NCI-H1092 treated with DMSO at 0.1 percent for 48 hours (cell line): ENCODE measurements at regions not wholly inside any gene's neighbourhood (a gene's known extent, or its start where the extent isn't known, plus 50 kb on each side); places are given as distances from the start of the nearest gene placed in this dataset.
A peak's percentile ranks its signal among the peaks of the same experiment; 100 is the strongest.
"Not testable (repeated sequence)": the region's sequence is repeated elsewhere in the genome, so short reads cannot be mapped to it uniquely, and the experiment has no call there.

ENCODE experiments used
- DNase-seq: peaks from one replicate; lab custom pipeline; 2025; lab: John Stamatoyannopoulos, UW

DNA sequence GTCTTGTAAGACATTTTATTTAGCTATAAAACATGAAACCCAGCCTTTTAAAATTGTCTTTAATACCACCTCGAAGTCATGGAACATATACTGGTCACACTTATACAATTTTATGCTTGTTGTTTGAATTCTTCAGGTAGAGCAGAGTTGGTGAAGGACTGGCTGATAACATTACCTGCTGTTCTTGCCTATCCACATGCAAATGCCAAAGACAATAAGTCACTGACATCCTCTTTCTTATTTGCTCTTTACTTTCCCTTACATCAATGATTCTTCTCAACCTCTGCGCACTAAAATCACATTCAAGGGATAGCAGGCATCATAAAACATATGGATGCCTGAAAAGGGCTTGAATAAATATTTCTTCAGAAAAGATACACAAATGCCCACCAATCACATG, 392.5 kb upstream of the ATP11B start:
- DNase-seq: no peak

DNA sequence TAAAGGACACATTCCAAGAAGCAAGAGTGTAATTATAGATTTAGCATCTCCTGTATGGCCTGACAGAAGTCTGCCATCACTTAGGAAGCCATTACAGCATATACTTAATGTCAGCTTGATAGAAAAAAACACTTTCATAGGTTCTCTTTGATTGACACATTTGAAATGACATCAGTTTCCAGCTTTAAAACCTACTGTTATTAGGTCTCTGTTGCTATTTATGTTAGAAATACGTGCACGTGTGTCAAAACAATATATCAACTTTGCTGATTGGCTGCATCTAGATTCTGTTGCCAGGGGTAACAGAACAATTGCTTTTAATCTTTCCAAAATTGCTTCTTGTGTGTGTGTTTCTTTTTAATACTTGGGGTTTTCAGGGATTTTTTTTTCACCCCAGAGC, 389.3 kb upstream of the ATP11B start:
- no peak for DNase-seq

GRCh38 chr3:182405759-182406158, 387.5 kb upstream of the ATP11B start:
- no peak for DNase-seq

DNA sequence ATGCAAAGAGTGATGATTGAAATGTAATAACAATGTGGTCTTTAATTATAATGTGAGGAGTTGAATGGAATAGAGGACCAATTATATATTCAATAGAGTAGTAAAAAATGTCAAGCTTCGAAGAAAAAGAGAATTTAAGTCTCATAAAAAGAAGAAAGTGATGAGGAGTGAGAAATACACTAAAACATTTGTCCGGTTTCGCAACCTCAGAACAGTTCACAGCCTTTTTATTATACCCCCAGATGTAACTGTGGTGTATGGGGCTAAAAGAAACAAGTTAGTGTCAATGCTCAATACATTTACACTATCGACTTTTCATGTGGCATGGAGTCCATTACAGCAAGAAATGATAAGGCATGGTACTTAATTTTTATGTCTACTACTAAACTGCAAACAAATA, 386.5 kb upstream of the ATP11B start:
- no peak for DNase-seq

DNA sequence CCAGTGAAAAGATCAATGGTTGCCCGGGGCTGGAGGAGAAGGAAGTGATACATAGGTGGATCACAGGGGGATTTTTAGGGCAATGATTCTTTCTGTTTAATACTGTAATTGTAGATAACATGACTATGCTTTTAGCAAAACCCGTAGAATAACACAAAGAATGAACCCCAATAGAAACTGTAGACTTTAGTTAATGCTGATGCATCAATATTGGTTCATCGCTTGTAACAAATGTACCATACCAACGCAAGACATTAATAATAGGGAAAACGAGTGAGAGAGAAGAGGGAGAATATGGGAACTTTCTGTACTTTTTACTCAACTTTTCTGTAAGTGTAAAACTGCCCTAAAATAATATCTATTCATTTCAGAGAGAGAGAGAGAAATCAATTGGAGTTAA, 383.3 kb upstream of the ATP11B start:
- DNase-seq: no peak

GRCh38 chr3:182412066-182412465, 381.2 kb upstream of the ATP11B start:
- DNase-seq: no peak

GRCh38 chr3:182413061-182413460, 380.2 kb upstream of the ATP11B start:
- no peak for DNase-seq

DNA sequence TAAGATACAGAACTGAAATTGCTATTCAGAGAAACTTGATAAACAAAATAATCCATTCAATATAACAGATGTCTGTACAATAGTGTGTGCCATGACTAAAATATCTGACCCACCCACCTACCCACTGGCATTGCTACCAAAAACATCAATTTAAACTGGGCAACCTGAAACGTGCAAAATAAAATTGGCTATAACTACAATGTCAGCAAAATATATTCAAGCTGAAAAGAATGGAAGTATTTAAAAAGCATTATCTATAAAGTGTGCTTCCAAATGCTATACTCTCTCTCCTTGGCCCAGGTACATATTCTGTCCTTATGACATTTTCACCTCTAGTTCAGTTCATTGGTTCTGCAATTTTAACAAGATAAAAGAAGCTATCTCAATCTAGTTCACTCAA, 379.6 kb upstream of the ATP11B start:
- DNase-seq: no peak

DNA sequence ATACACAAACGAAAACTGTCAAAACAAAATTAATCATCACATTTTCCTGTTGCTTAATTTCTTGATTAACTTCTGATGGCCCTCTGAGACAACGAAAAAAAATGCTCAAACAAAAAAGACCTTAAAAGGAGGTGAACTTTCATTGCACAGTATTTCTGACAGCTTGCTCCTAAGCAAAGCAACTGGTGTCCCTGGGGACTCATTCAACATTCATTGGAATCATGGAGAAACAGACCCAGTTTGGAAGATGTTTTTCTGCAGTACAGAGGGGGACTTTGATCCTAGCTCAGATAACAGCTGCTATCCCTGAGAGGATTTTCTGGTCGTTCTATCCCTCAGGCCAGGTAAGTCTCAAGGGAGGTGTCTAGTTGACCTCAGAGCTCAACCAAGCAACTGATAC, 378.7 kb upstream of the ATP11B start:
- DNase-seq: no peak

DNA sequence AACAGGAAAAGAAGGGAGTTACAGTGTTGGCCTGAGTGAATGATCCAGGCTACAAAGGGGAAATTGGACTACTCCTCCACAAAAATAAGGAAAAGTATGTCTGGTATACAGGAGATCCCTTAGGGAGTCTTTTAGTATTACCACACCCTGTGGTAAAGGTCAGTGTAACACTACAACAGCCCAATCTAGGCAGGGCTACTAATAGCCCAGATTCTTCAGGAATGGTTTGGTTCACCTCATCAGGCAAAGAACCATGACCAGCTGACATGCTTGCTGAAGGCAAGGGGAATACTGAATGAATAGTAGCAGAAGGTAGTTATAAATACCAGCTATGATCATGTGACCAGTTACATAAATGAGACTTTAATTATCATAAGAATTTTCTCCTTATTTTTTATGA, 372.6 kb upstream of the ATP11B start:
- DNase-seq: no peak

DNA sequence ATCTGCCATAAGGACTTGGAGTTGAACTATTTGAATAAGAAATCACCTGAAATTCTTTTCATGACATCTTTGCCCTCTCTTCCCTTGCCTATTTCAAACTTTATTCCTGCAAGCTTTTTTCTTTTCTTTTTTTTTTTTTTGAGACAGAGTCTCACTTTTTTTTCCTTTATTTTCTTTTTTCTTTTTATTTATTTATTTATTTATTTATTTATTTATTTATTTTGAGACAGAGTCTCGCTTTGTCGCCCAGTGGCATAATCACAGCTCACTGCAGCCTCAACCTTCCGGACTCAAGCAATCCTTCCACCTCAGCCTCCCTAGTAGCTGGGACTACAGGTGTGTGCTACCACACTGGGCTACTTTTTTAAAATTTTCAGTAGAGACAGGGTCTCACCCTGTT, 369.3 kb upstream of the ATP11B start:
- DNase-seq: no peak

GRCh38 chr3:182425926-182426718, 367.2 kb upstream of the ATP11B start:
- DNase-seq: not testable (repeated sequence)

DNA sequence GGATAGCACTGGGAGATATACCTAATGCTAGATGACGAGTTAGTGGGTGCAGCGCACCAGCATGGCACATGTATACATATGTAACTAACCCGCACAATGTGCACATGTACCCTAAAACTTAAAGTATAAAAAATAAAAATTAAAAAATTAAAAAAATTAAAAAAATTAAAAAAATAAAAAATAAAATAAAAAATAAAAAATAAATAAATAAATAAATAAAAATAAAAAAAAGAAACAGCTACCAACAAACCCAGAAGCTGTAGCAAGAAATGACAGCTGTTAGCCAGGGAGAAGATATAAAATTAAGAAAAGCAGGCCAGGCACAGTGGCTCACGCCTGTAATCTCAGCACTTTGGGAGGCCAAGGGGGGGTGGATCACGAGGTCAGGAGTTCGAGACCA, 361.3 kb upstream of the ATP11B start:
- DNase-seq: not testable (repeated sequence)

- peak; percentile 10 for DNase-seq
Measured at GRCh38 chr3:182435860-182436259, 357.4 kb upstream of the ATP11B start.

GRCh38 chr3:182436547-182436946, 356.8 kb upstream of the ATP11B start:
- DNase-seq: peak; percentile 84

DNA sequence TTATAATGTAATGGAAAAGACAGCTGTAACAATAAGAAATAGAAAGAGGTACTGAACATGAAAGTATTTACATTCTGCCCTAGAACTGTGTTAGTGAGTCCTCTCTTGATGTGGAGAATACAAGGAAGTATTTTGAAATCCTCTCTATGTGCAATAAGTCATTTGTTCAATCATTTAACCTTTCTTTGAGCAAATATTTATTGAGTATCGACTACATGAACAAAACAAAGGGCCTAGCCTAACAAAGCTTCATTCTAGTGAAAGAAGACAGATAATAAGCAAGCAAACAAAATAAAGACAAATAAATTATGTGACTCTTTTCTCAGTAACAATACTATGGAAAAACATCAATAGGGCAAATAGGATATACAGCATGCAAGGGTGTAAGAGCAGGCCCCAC, 354.9 kb upstream of the ATP11B start:
- peak; percentile 52 for DNase-seq

- no peak for DNase-seq
Measured at GRCh38 chr3:182440101-182440500, 353.2 kb upstream of the ATP11B start.

DNA sequence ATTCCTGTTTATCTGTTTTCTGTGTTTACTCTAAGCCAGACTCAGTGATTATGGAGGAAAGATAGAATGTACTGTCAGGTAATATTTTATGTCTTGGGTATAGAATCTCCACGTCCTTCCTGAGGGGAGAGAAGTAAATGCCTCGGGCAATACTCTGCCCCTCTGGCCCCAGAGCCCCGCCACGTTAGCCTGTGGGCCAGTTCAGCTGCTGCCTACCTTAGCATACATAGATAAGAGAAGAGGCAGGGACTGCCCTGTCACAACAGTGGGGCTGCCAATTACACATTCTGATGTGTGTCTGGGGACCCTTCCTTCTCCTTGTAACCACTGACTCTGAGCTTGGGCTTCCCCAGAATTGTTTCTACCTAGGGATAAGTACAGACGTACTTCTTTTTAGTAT, 347.7 kb upstream of the ATP11B start:
- no peak for DNase-seq

DNA sequence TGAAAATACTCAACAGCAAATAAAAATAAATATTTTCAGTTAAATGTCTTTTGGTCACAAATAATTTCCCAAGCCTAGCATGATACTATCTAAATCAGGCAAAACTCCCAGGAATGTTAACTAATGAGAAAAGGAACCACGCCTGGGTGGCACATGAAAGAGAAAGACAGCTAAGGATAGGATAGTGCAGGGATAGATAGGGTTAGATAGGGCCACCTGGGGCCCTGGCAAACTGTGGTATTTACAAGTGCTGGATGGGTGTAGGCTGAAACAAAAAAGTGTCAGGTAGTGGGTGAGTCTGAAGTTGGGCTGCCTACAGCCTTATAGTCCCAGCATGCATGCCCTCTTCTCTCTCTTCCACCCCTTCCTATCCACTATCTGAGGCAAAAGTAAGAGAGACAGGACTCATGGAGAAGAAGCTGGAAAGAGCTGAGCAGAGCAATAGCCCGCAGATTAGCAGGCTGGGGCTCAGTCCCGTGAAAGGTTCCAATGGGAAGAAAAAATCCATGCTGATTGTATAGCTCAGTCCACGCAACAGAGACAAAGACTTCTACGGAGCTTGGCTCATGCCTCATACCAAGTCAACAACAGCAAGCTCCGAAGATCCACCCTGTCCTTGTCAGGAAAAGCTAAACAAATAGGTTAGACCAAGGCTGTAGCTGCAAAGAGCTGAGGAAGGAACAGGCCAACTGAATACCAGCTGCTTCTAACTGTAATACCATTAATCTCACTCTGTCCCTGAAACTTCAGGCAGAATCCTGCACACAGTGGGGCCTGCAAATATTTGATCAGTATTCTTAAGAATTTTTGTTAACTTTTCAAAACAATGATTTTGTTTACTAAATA, 342.1 kb upstream of the ATP11B start:
- no peak for DNase-seq

GRCh38 chr3:182451871-182452270, 341.4 kb upstream of the ATP11B start:
- DNase-seq: no peak

DNA sequence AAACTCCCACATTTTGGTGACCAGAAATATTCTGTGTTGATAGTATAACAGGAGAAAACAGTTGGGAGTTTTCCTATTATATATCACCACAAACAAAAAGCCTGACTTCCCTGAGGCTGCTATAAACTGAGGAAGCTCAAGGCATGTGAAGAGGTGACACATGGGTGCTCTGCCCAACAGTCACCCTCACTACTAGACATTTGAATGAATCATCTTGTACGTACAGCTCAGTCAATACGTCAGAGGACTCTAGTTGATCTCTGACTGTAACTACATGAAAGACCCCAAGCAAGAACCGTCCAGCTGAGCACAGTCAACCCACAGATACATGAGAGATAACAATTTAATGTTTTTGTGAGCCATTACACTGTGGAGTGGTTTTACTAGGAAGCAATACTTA, 338.3 kb upstream of the ATP11B start:
- no peak for DNase-seq

DNA sequence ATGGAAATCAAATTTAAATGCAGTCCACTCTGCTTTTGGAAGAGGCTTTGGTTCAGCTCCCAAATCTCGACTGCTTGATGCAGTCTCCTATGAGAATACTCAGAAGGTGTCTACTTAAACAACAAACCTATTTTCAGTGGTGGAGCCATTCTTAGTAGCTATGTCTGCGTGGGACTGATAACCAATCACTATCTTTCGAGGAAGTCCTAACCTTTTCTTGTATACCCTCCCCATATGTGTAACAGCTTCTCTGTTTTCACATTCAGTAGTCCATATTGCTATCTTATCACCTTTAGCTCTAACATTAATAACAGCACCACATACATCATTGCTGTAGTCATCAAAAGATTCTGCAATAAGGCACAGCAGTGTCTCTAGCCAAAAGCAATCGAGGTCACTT, 333.0 kb upstream of the ATP11B start:
- DNase-seq: no peak

DNA sequence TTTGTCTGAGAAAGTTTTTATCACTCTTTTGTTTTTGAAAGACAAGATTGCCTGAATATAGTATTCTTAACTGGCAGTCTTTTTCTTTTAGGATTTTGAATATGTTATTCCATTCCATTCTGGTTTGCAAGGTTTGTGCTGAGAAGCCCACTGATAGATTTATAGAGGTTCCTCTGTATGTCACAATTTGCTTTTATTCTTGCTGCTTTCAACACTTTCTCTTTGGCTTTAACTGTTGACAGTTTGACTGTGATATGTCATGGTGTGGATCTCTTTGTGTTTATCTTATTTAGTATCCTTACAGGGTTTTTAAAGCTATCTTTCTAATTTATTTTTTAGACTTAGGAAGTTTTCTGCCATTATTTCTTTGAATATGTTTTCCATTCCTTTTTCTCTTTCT, 331.2 kb upstream of the ATP11B start:
- DNase-seq: no peak
